Stomach (tissue), 8 donors: ENCODE measurements at regions not wholly inside any gene's neighbourhood (a gene's known extent, or its start where the extent isn't known, plus 50 kb on each side); places are given as distances from the start of the nearest gene placed in this dataset.

Experiments used
- DNase-seq, 2 donors: peaks; one replicate each; pipeline versions ENCODE4 v3.0.0 to v3.0.0-alpha.2; 2013 to 2019
- H3K27ac ChIP-seq, 5 donors: fragments of 200-600 bp in 4 of 5; sonication (generic) in 4 of 5; one replicate each; pipeline ENCODE4 v1.5.1; 2013 to 2019; ENCODE audit warnings: mild to moderate bottlenecking in 1 of 5, moderate library complexity in 1 of 5
- H3K27me3 ChIP-seq, 3 donors: fragments of 200-600 bp; sonication (generic); one replicate each; pipeline ENCODE4 v1.5.1; 2017 to 2019; ENCODE audit warnings: mixed run types in 1 of 3
- H3K36me3 ChIP-seq, 4 donors: fragments of 200-600 bp; sonication (generic); 1 replicate in 3 of 4; 2 replicates in 1 of 4; pipeline ENCODE4 v1.5.1; 2016 to 2019
- H3K4me1 ChIP-seq, 4 donors: fragments of 200-600 bp; sonication (generic); one replicate each; pipeline ENCODE4 v1.5.1; 2016 to 2019
- H3K4me3 ChIP-seq, 4 donors: fragments of 200-600 bp; sonication (generic) in 3 of 4; one replicate each; pipeline ENCODE4 v1.5.1; 2016 to 2019; ENCODE audit warnings: mild to moderate bottlenecking in 1 of 4
- H3K9me3 ChIP-seq, 4 donors: fragments of 200-600 bp; sonication (generic); one replicate each; pipeline ENCODE4 v1.5.1; 2016 to 2019
- EP300 ChIP-seq: sonication (generic); formaldehyde crosslinking; IDR thresholded peaks from one replicate; pipeline ENCODE4 v1.6.1; 2017; ENCODE audit warnings: antibody characterized with exemption
- POLR2A ChIP-seq, 4 donors: fragments of 450-650 bp; IDR thresholded peaks; one replicate each; pipeline ENCODE4 v1.6.1; 2016; ENCODE audit warnings: antibody characterized with exemption in 4 of 4, control low read depth in 2 of 4, mild to moderate bottlenecking in 1 of 4, moderate library complexity in 1 of 4
- POLR2AphosphoS5 ChIP-seq, 3 donors: sonication (generic); formaldehyde crosslinking; IDR thresholded peaks; one replicate each; pipeline ENCODE4 v1.6.1; 2016; ENCODE audit warnings: antibody characterized with exemption in 3 of 3
- WGBS, 5 donors: extraction: QIAGEN DNeasy Blood & Tissue Kit in 3 of 5; methylation state at CpG; one replicate each; pipeline versions ENCODE4 v1.1.5 to v1.1.7; 2013 to 2018; 5-methylcytosine and 5-hydroxymethylcytosine counted together
- intact Hi-C: fragments of 100-400 bp; cut with DNase I; formaldehyde crosslinking; loops from one replicate; pipeline ENCODE4 v1.15.1; 2023; ENCODE audit warnings: low total_unique reads
- TF ChIP-seq, protein P1 (sequence below), 7 experiments: fragments of 450-650 bp in 4 of 7; fragments of 200-600 bp in 3 of 7; sonication (generic) in 3 of 7; IDR thresholded peaks; one replicate each; pipeline ENCODE4 v1.5.1; 2016 to 2019; ENCODE audit warnings: antibody characterized with exemption in 7 of 7, control low read depth in 2 of 7, mild to moderate bottlenecking in 1 of 7
- donor health status: healthy with polysubstance abuse.
- donor health status: Bipolar disorder and iron deficiency.
- donor health status: healthy.

DNA sequence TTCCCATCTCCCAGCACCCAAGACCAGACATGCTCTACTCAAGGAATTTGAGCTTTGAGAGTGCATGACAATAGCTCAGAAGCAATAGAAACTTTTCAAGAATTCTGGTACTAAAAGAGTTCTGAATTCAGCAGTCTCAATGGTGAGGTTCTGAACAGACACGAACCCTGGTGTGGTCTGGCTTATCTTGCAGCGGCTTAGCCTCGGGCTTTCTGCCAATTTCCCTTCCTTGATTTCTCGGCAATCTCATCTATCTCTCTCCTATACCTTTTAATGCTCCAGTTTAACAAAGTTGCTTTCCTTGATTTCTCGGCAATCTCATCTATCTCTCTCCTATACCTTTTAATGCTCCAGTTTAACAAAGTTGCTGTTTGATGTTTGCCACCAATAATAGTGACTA, 174.6 kb downstream of the SPRY2 start:
- H3K27ac ChIP-seq = no peak overlapping the region
- TF ChIP-seq POLR2AphosphoS5 (IDR thresholded peaks at IDR 0.05) (no peak), POLR2A (IDR thresholded peaks at IDR 0.05) (no peak), EP300 (no peak)
- TF ChIP-seq, protein P1, sequence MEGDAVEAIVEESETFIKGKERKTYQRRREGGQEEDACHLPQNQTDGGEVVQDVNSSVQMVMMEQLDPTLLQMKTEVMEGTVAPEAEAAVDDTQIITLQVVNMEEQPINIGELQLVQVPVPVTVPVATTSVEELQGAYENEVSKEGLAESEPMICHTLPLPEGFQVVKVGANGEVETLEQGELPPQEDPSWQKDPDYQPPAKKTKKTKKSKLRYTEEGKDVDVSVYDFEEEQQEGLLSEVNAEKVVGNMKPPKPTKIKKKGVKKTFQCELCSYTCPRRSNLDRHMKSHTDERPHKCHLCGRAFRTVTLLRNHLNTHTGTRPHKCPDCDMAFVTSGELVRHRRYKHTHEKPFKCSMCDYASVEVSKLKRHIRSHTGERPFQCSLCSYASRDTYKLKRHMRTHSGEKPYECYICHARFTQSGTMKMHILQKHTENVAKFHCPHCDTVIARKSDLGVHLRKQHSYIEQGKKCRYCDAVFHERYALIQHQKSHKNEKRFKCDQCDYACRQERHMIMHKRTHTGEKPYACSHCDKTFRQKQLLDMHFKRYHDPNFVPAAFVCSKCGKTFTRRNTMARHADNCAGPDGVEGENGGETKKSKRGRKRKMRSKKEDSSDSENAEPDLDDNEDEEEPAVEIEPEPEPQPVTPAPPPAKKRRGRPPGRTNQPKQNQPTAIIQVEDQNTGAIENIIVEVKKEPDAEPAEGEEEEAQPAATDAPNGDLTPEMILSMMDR (IDR thresholded peaks at IDR 0.05) = no peak
- no peaks in the 10 kb centered on the region for H3K9me3 ChIP-seq
- no peak for DNase-seq
- H3K36me3 ChIP-seq = no peaks in the 10 kb centered on the region
- H3K4me3 ChIP-seq = no peak overlapping the region
- peaks cover 0 to 4% (median 0%) of the 10 kb centered on the region in 4 donors for H3K4me1 ChIP-seq
- no peaks in the 10 kb centered on the region for H3K27me3 ChIP-seq
- WGBS, 5 donors = 25 to 49% (median 34%) methylated on average over 5 of the region's 5 CpGs
- intact Hi-C loops = no loop called here

DNA sequence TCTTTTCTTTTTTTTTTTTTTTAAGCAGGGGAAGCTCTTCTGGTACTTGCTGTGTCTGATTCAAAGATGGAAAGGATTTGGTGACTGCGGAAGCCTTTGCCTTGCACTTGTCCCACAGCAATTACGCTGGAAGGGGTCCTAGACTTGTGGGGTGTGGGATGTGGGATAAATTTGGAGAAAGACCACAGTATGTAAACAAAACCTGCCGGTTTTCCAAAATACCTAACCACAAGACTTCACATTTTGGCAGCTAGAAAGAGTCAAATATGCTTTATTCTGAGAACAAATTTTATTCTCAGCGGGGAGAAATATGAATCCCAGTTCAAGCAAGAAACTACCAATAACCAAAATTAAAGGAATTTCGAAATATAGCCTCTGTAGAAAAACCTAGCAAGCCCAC, 176.5 kb downstream of the SPRY2 start:
- Histone ChIP-seq H3K9me3 (no peaks in the 10 kb centered on the region), H3K4me3 (no peak overlapping the region), H3K27me3 (no peaks in the 10 kb centered on the region), H3K36me3 (no peaks in the 10 kb centered on the region), H3K4me1 (peaks cover 0 to 4% (median 0%) of the 10 kb centered on the region in 4 donors), H3K27ac (no peak overlapping the region)
- DNase-seq = no peak
- TF ChIP-seq POLR2A (IDR thresholded peaks at IDR 0.05) (no peak), POLR2AphosphoS5 (IDR thresholded peaks at IDR 0.05) (no peak), EP300 (no peak)
- TF ChIP-seq, protein P1 (IDR thresholded peaks at IDR 0.05) = no peak
- intact Hi-C loops = no loop called here
- 78 to 82% (median 79%) methylated on average over 5 of the region's 5 CpGs for WGBS, 5 donors

GRCh38 chr13:80161896-80162295, 179.0 kb downstream of the SPRY2 start:
- Histone ChIP-seq H3K27me3 (no peaks in the 10 kb centered on the region), H3K9me3 (no peaks in the 10 kb centered on the region), H3K27ac (no peak overlapping the region), H3K4me3 (no peak overlapping the region), H3K36me3 (no peaks in the 10 kb centered on the region), H3K4me1 (peaks cover 0 to 4% (median 0%) of the 10 kb centered on the region in 4 donors)
- intact Hi-C loops = no loop called here
- WGBS, 5 donors = 89 to 96% (median 95%) methylated on average over 5 of the region's 5 CpGs
- no peak for TF ChIP-seq POLR2AphosphoS5 (IDR thresholded peaks at IDR 0.05)
- no peak for TF ChIP-seq POLR2A (IDR thresholded peaks at IDR 0.05)
- TF ChIP-seq, protein P1 (IDR thresholded peaks at IDR 0.05) = no peak
- TF ChIP-seq EP300 = no peak
- no peak for DNase-seq

- Histone ChIP-seq H3K9me3 (no peaks in the 10 kb centered on the region), H3K27ac (no peak overlapping the region), H3K4me1 (peaks cover 0 to 2% (median 0%) of the 10 kb centered on the region in 4 donors), H3K4me3 (no peak overlapping the region), H3K27me3 (no peaks in the 10 kb centered on the region), H3K36me3 (no peaks in the 10 kb centered on the region)
- TF ChIP-seq EP300 = no peak
- TF ChIP-seq, protein P1 (IDR thresholded peaks at IDR 0.05) = no peak
- no peak for TF ChIP-seq POLR2A (IDR thresholded peaks at IDR 0.05)
- no peak for TF ChIP-seq POLR2AphosphoS5 (IDR thresholded peaks at IDR 0.05)
- no peak for DNase-seq
- 77 to 90% (median 81%) methylated on average over 2 of the region's 2 CpGs for WGBS, 5 donors
- intact Hi-C loops = no loop called here
Measured at GRCh38 chr13:80161219-80161618, 179.7 kb downstream of the SPRY2 start.
